Body of pancreas (tissue), 4 donors: ENCODE measurements at regions not wholly inside any gene's neighbourhood (a gene's known extent, or its start where the extent isn't known, plus 50 kb on each side); places are given as distances from the start of the nearest gene placed in this dataset.

ENCODE experiments used
- CTCF ChIP-seq, 7 experiments: fragments of 450-650 bp in 4 of 7; fragments of 200-600 bp in 3 of 7; sonication (generic) in 3 of 7; IDR thresholded peaks; one replicate each; pipeline ENCODE4 v1.5.1; 2016 to 2019; ENCODE audit warnings: antibody characterized with exemption in 7 of 7
- POLR2A ChIP-seq, 3 donors: fragments of 450-650 bp; IDR thresholded peaks; one replicate each; pipeline ENCODE4 v1.6.1; 2016; ENCODE audit warnings: antibody characterized with exemption in 3 of 3, mild to moderate bottlenecking in 2 of 3

GRCh38 chr9:121599872-121600585 is 51.4 kb upstream of the DAB2IP start:
- TF ChIP-seq POLR2A (IDR thresholded peaks at IDR 0.05) (no peak), CTCF (IDR thresholded peaks at IDR 0.05) (no peak)
